ENCODE measurements at regions not wholly inside any gene's neighbourhood (a gene's known extent, or its start where the extent isn't known, plus 50 kb on each side); places are given as distances from the start of the nearest gene placed in this dataset.

DNA sequence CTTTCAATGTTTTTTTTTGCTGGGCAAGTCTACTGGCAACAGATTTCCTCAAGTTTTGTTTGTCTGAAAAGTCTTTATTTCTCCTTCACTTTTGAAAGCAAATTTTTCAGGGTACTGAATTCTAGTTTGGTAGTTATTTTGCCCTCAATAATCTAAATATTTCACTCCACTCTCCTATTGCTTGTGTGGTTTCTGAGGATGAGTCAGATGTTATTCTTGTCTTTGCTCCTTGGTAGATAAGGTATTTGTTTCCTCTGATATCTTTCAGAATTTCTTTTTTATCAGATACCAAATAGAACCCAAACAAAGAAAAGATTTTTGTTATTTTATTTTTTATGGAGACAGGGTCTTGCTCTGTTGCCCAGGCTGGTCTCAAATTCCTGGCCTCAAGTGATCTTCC is 99.2 kb upstream of the MALRD1 start:
- TF ChIP-seq POLR2AphosphoS5 (IDR thresholded peaks at IDR 0.05; ENCODE audit: insufficient read depth in 1 of 2, low read depth in 1 of 2), result no peak
- TF ChIP-seq, protein P1, sequence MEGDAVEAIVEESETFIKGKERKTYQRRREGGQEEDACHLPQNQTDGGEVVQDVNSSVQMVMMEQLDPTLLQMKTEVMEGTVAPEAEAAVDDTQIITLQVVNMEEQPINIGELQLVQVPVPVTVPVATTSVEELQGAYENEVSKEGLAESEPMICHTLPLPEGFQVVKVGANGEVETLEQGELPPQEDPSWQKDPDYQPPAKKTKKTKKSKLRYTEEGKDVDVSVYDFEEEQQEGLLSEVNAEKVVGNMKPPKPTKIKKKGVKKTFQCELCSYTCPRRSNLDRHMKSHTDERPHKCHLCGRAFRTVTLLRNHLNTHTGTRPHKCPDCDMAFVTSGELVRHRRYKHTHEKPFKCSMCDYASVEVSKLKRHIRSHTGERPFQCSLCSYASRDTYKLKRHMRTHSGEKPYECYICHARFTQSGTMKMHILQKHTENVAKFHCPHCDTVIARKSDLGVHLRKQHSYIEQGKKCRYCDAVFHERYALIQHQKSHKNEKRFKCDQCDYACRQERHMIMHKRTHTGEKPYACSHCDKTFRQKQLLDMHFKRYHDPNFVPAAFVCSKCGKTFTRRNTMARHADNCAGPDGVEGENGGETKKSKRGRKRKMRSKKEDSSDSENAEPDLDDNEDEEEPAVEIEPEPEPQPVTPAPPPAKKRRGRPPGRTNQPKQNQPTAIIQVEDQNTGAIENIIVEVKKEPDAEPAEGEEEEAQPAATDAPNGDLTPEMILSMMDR (IDR thresholded peaks at IDR 0.05), result no peak
